Astrocyte (in vitro differentiated cells and primary cell): ENCODE measurements at regions not wholly inside any gene's neighbourhood (a gene's known extent, or its start where the extent isn't known, plus 50 kb on each side); places are given as distances from the start of the nearest gene placed in this dataset.

Source experiments
- CTCF ChIP-seq: IDR thresholded peaks from 2 replicates; pipeline ENCODE4 v1.5.1; 2011; ENCODE audit warnings: low read depth, mild to moderate bottlenecking, inconsistent platforms, low read length, moderate library complexity; ENCODE audit not compliant: insufficient read depth
- EZH2 ChIP-seq: IDR thresholded peaks from 2 replicates; pipeline ENCODE4 v1.6.1; 2012; ENCODE audit warnings: mild to moderate bottlenecking, low read length, inconsistent platforms; ENCODE audit not compliant: insufficient read depth

DNA sequence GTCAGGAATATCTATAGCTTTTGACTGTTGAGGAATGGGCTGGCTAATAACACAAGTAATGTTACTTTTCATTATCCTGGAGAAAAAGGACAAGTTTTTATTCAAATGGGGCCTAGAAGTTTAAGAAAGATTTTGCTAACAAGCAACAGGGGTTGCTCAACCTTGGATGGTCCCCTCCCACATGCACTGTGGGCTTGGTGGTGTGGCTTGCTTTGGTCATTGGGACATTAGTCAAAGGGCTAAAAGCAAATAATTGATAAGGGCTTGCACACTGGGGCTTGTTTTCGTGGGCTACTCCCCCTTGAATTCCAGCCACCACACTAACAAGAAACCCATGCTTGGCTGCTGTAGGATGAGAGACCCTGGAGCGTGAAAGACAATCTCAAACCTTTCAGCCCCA lies 127.6 kb downstream of the JCAD start:
- TF ChIP-seq CTCF, result no peak
- no peak for TF ChIP-seq EZH2
